ENCODE measurements at regions not wholly inside any gene's neighbourhood (a gene's known extent, or its start where the extent isn't known, plus 50 kb on each side); places are given as distances from the start of the nearest gene placed in this dataset.

DNA sequence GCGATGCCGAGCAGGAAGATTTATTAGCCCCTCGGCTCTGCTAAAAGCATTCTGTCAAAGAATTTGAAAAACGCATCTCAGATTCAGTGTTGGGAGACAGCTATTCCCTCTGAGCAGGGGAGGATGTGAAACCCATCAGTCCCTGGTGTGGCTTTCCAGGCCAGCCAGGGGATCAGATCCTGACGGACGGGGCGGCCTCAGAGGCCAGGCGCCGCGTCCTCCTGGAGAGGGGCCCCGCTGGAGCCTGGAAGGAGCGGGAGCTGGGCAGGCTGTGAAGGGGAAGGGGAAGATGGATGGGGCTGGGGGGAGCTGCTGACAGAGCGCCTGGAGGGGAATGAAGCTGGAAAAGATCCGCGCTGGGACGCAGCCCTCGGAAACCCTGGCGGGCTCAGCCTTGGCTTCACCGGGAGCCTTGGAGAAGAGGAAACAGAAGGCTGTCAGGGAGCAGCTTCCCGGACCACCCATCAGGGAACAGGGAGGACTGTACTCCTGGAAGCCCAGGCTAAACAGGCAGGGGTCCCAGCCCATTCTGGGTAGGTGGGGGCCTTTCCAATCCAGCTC, 358.0 kb downstream of the C16orf95 start:
- no peaks in the 10 kb centered on the region for H3K36me3 ChIP-seq
- H3K27me3 ChIP-seq, result peaks cover 0 to 23% of the 10 kb centered on the region in 2 donors
- H3K9me3 ChIP-seq, result no peaks in the 10 kb centered on the region
- peaks cover 0 to 4% (median 0%) of the 10 kb centered on the region in 4 donors for H3K4me1 ChIP-seq
- intact Hi-C loops (cut with DNase I; ENCODE audit: low total_unique reads), result no loop called here
- no peak overlapping the region for H3K4me3 ChIP-seq
- DNase-seq, result no peak
- TF ChIP-seq, protein P1, sequence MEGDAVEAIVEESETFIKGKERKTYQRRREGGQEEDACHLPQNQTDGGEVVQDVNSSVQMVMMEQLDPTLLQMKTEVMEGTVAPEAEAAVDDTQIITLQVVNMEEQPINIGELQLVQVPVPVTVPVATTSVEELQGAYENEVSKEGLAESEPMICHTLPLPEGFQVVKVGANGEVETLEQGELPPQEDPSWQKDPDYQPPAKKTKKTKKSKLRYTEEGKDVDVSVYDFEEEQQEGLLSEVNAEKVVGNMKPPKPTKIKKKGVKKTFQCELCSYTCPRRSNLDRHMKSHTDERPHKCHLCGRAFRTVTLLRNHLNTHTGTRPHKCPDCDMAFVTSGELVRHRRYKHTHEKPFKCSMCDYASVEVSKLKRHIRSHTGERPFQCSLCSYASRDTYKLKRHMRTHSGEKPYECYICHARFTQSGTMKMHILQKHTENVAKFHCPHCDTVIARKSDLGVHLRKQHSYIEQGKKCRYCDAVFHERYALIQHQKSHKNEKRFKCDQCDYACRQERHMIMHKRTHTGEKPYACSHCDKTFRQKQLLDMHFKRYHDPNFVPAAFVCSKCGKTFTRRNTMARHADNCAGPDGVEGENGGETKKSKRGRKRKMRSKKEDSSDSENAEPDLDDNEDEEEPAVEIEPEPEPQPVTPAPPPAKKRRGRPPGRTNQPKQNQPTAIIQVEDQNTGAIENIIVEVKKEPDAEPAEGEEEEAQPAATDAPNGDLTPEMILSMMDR (IDR thresholded peaks at IDR 0.05), result no peak
- no peak overlapping the region for H3K27ac ChIP-seq

DNA sequence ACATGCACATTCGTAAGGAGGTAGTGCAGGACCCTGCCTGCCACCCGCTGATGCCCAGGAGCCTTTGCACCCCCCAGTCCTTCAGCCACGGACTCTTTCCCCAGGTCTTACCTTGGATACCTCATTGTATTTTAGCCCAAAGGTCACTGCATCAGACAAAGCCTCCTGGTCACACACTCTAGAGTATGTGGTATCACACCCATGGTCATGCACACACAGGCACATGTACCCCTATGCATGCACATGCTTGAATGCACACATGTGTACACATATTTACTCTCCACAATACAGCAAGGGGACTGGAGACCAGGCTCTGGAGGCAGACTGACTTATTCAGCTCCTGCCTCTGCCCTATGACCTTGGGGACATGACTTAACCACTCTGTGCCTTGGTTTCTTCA, 357.5 kb downstream of the C16orf95 start:
- TF ChIP-seq, protein P1 (IDR thresholded peaks at IDR 0.05), result no peak
- intact Hi-C loops (cut with DNase I; ENCODE audit: low total_unique reads), result no loop called here
- DNase-seq, result no peak
- Histone ChIP-seq H3K36me3 (no peaks in the 10 kb centered on the region), H3K27me3 (peaks cover 0 to 28% of the 10 kb centered on the region in 2 donors), H3K9me3 (no peaks in the 10 kb centered on the region), H3K27ac (no peak overlapping the region), H3K4me1 (peaks cover 0 to 4% (median 0%) of the 10 kb centered on the region in 4 donors), H3K4me3 (no peak overlapping the region)

DNA sequence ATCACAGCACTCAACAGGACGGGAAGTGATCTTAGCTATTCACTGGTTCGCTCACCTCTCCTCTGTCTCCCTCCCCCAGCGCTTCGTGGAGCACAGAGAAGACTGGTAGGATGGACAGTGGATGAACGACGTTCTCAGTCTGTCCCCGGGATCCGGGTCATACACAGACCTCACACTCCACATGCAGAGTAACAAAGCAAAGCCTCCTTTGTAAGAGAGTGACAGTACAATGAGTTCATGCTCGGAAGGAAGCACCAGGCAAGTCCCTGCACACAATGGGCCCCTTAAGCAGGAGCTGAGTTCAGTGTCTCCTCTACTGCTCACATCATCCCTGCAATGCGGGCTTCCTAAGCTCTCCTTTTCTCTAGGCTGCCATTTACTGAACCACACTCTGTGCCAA, 356.9 kb downstream of the C16orf95 start:
- H3K36me3 ChIP-seq, result no peaks in the 10 kb centered on the region

DNA sequence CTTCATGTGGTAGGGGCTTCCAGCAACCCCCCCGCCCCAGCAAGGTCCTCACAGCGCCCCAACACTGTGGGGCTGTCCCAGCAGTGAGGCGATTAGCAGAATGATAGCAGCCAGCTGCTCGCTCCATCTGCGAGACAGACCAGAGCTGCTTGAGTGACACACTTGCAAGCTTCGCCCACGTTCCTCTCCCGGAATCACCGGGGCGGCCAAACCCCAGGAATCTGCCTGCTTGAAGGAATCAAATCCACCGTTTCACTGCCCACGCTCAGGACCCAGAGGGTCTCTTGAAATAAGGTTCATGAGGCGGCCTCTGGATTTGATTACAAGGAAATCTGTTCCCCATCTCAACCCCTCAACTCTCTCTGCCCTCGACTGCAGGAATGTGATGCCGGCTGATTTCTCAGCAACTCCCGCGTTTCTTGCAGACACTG, 356.0 kb downstream of the C16orf95 start:
- DNase-seq, result no peak
- intact Hi-C loops (cut with DNase I; ENCODE audit: low total_unique reads), result no loop called here

More for the DNA sequence above, 356.9 kb downstream of the C16orf95 start:
- H3K27ac ChIP-seq, result no peak overlapping the region
- no peak for DNase-seq
- no peaks in the 10 kb centered on the region for H3K9me3 ChIP-seq
- intact Hi-C loops (cut with DNase I; ENCODE audit: low total_unique reads), result no loop called here
- peaks cover 0 to 4% (median 0%) of the 10 kb centered on the region in 4 donors for H3K4me1 ChIP-seq
- peaks cover 0 to 29% of the 10 kb centered on the region in 2 donors for H3K27me3 ChIP-seq
- H3K4me3 ChIP-seq, result no peak overlapping the region
- TF ChIP-seq, protein P1 (IDR thresholded peaks at IDR 0.05), result no peak

DNA sequence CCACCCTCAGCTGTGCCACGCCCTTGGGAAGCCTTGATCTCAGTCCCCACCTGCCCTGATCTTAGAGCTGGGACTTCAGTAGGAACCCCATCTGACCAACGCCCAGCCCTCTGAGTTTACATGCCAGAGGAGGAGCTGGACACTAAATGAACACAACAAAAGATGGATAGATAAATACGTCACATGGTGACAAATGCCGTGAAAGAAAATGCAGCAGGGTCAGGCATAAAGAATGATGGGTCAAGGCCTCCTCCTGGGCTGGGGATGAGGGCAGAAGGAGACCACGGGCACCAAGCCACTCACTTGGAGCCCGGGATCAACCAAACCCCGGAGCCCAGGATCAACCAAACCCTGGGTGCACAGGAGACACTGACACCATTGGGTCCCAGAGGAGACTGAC, 354.9 kb downstream of the C16orf95 start:
- intact Hi-C loops (cut with DNase I; ENCODE audit: low total_unique reads), result no loop called here
- Histone ChIP-seq H3K9me3 (no peaks in the 10 kb centered on the region), H3K36me3 (no peaks in the 10 kb centered on the region), H3K27ac (no peak overlapping the region), H3K27me3 (peaks cover 0 to 25% of the 10 kb centered on the region in 2 donors), H3K4me3 (no peak overlapping the region), H3K4me1 (peaks cover 0 to 4% (median 0%) of the 10 kb centered on the region in 4 donors)
- DNase-seq, result no peak
- TF ChIP-seq, protein P1 (IDR thresholded peaks at IDR 0.05), result no peak

More for the DNA sequence above, 356.0 kb downstream of the C16orf95 start:
- no peaks in the 10 kb centered on the region for H3K36me3 ChIP-seq
- H3K4me3 ChIP-seq, result no peak overlapping the region
- peaks cover 0 to 4% (median 0%) of the 10 kb centered on the region in 4 donors for H3K4me1 ChIP-seq
- TF ChIP-seq, protein P1 (IDR thresholded peaks at IDR 0.05), result no peak
- H3K9me3 ChIP-seq, result no peaks in the 10 kb centered on the region
- no peak overlapping the region for H3K27ac ChIP-seq
- H3K27me3 ChIP-seq, result peaks cover 0 to 29% of the 10 kb centered on the region in 2 donors
